OCI-LY1 (cell line): ENCODE measurements at regions not wholly inside any gene's neighbourhood (a gene's known extent, or its start where the extent isn't known, plus 50 kb on each side); places are given as distances from the start of the nearest gene placed in this dataset.

Source experiments
- CTCF ChIP-seq: fragments of 200-600 bp; sonication (generic), shearing (Covaris generic); IDR thresholded peaks from 2 replicates; pipeline ENCODE4 v1.5.1; 2017; ENCODE audit warnings: mild to moderate bottlenecking, antibody characterized with exemption, low read length, moderate library complexity, mixed read lengths
- EZH2 ChIP-seq: fragments of 200-600 bp; sonication (generic), shearing (Covaris generic); IDR thresholded peaks from 2 replicates; pipeline ENCODE4 v1.8.0; 2017; ENCODE audit warnings: borderline replicate concordance, mixed run types, mild to moderate bottlenecking, antibody characterized with exemption, low read length, moderate library complexity, mixed read lengths

GRCh38 chr1:58941471-58942289 lies 157.8 kb upstream of the JUN start:
- TF ChIP-seq EZH2 (no peak), CTCF (no peak)
